Prostate gland (tissue), 2 donors: ENCODE measurements at regions not wholly inside any gene's neighbourhood (a gene's known extent, or its start where the extent isn't known, plus 50 kb on each side); places are given as distances from the start of the nearest gene placed in this dataset.

Experiments used
- DNase-seq: peaks from one replicate; pipeline ENCODE4 v3.0.0-alpha.2; 2019; ENCODE audit warnings: low spot score
- H3K27ac ChIP-seq, 2 donors: fragments of 200-600 bp; sonication (generic); 2 replicates each; pipeline ENCODE4 v1.5.1; 2017 to 2019
- H3K27me3 ChIP-seq: fragments of 200-600 bp; sonication (generic); replicated peaks from 2 replicates; pipeline ENCODE4 v1.5.1; 2019; ENCODE audit not compliant: insufficient read depth
- H3K36me3 ChIP-seq, 2 donors: fragments of 200-600 bp; sonication (generic); 1 replicate in 1 of 2; 2 replicates in 1 of 2; pipeline versions ENCODE4 v1.5.1 to v1.8.1; 2017 to 2019
- H3K4me1 ChIP-seq: fragments of 200-600 bp; sonication (generic); replicated peaks from 2 replicates; pipeline ENCODE4 v1.5.1; 2019
- H3K4me3 ChIP-seq, 2 donors: fragments of 200-600 bp; sonication (generic); 2 replicates each; pipeline ENCODE4 v1.5.1; 2017 to 2019
- H3K9me3 ChIP-seq: fragments of 200-600 bp; sonication (generic); 2 replicates; pipeline ENCODE4 v1.5.1; 2017
- CTCF ChIP-seq, 4 experiments: fragments of 200-600 bp in 2 of 4; fragments of 450-650 bp in 2 of 4; sonication (generic) in 2 of 4; IDR thresholded peaks; 1 replicate in 3 of 4; 2 replicates in 1 of 4; pipeline ENCODE4 v1.5.1; 2016 to 2019; ENCODE audit warnings: antibody characterized with exemption in 4 of 4, mild to moderate bottlenecking in 2 of 4, moderate library complexity in 2 of 4
- POLR2A ChIP-seq: fragments of 450-650 bp; IDR thresholded peaks from one replicate; pipeline ENCODE4 v1.6.1; 2016; ENCODE audit warnings: antibody characterized with exemption, mild to moderate bottlenecking
- POLR2AphosphoS5 ChIP-seq: sonication (generic); formaldehyde crosslinking; IDR thresholded peaks from one replicate; pipeline ENCODE4 v1.6.1; 2017; ENCODE audit warnings: antibody characterized with exemption
- WGBS: methylation state at CpG from one replicate; pipeline ENCODE4 v1.1.5; 2018; 5-methylcytosine and 5-hydroxymethylcytosine counted together
- intact Hi-C: fragments of 100-400 bp; cut with DNase I; formaldehyde crosslinking; loops from one replicate; pipeline ENCODE4 v1.14.2; 2022

GRCh38 chr2:7847321-7847720 lies 834.5 kb upstream of the ID2 start:
- Histone ChIP-seq H3K4me3 (no peak overlapping the region), H3K36me3 (no peaks in the 10 kb centered on the region), H3K27ac (no peak overlapping the region), H3K27me3 (no peaks in the 10 kb centered on the region), H3K4me1 (no peaks in the 10 kb centered on the region), H3K9me3 (no peaks in the 10 kb centered on the region)
- 96% methylated on average over 4 of the region's 4 CpGs for WGBS
- DNase-seq = no peak
- no peak for TF ChIP-seq POLR2A
- TF ChIP-seq CTCF (IDR thresholded peaks at IDR 0.05) = no peak
- TF ChIP-seq POLR2AphosphoS5 = no peak
- intact Hi-C loops = no loop called here

GRCh38 chr2:7849027-7849426 lies 832.8 kb upstream of the ID2 start:
- Histone ChIP-seq H3K4me3 (no peak overlapping the region), H3K36me3 (no peaks in the 10 kb centered on the region), H3K27me3 (no peaks in the 10 kb centered on the region), H3K9me3 (no peaks in the 10 kb centered on the region), H3K4me1 (no peaks in the 10 kb centered on the region), H3K27ac (no peak overlapping the region)
- TF ChIP-seq POLR2AphosphoS5 (no peak), CTCF (IDR thresholded peaks at IDR 0.05) (no peak), POLR2A (no peak)
- DNase-seq = no peak
- intact Hi-C loops = no loop called here
- WGBS = 93% methylated on average over 1 of the region's 1 CpG

DNA sequence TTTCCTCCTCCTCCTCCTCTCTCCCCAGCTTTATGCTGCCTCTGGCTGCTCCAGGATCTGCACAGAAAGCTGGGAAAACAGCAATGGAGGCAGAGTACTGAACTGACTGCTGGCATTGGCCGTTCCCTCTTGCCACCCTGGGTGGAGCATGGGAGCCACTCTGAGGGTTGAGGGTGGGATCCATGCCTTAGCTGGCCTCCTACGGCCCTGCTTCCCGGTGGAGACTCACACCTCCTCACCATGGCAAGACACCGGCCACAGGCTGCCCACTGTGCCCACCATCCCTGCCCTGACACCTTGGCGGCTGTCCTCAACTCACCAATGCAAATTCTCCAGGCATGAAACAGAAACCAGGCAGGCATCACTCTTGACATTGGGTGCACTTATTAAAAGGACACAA lies 832.3 kb upstream of the ID2 start:
- Histone ChIP-seq H3K4me1 (no peaks in the 10 kb centered on the region), H3K4me3 (no peak overlapping the region), H3K27ac (no peak overlapping the region), H3K27me3 (no peaks in the 10 kb centered on the region), H3K9me3 (no peaks in the 10 kb centered on the region), H3K36me3 (no peaks in the 10 kb centered on the region)
- WGBS = 97% methylated on average over 5 of the region's 5 CpGs
- no peak for TF ChIP-seq CTCF (IDR thresholded peaks at IDR 0.05)
- TF ChIP-seq POLR2AphosphoS5 = no peak
- TF ChIP-seq POLR2A = no peak
- no peak for DNase-seq
- intact Hi-C loops = no loop called here

DNA sequence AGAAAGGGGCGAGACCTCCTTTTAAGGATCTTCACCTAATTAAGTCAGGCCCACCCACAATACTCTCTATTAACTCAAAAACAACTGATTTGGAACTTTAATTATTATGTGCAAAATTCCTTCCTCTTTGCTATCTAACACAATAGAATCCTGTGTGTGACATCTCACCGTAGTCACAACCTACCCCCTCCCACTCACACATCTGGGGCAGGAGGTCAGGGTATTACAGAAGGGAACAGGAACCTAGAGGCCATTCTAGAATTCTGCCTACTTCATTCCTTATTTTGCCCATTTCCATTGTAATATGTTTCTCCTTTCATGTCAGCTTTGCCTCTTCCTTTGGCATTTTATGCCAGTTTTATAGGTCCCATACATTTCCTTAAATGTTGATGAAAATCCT lies 829.3 kb upstream of the ID2 start:
- 72% methylated on average over 2 of the region's 2 CpGs for WGBS
- no peak for DNase-seq
- intact Hi-C loops = no loop called here

More for the DNA sequence above, 829.3 kb upstream of the ID2 start:
- TF ChIP-seq POLR2AphosphoS5 (no peak), CTCF (IDR thresholded peaks at IDR 0.05) (no peak), POLR2A (no peak)
- H3K27ac ChIP-seq = no peak overlapping the region
- H3K4me3 ChIP-seq = no peak overlapping the region
- H3K27me3 ChIP-seq = no peaks in the 10 kb centered on the region
- H3K9me3 ChIP-seq = no peaks in the 10 kb centered on the region
- no peaks in the 10 kb centered on the region for H3K4me1 ChIP-seq
- H3K36me3 ChIP-seq = no peaks in the 10 kb centered on the region
